UCSD-AML1 (cell line): ENCODE measurements at regions not wholly inside any gene's neighbourhood (a gene's known extent, or its start where the extent isn't known, plus 50 kb on each side); places are given as distances from the start of the nearest gene placed in this dataset.

ENCODE experiments used
- DNase-seq: peaks from one replicate; lab custom pipeline; 2025; ENCODE audit not compliant: unreplicated experiment; lab: John Stamatoyannopoulos, UW

- DNase-seq, result no peak
Measured at GRCh38 chr10:128776673-128777252, 650.5 kb upstream of the MKI67 start.

GRCh38 chr10:128777342-128777741 is 651.1 kb upstream of the MKI67 start:
- DNase-seq, result no peak

- DNase-seq, result no peak
Measured at GRCh38 chr10:128779416-128779815, 653.2 kb upstream of the MKI67 start.

- DNase-seq, result no peak
Measured at GRCh38 chr10:128780156-128780761, 654.0 kb upstream of the MKI67 start.

DNA sequence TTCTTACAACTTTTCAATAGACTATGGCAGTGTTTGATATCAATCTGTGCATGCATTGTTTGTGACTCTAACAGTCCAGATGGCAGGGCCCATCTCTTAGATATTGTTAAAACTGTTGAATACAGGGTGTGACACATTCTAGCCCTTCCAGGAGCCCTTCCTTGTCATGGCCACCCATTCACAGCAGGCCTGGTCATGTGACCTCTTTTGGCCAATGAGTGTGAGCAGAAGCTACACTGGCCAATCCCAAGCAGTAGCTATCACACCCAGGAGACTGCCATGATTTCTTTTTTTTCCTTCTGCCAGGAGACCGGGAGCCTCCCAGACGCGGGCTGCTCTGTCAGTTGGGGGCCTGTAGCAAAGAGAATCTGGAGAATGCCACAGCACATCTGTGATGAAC is 655.4 kb upstream of the MKI67 start:
- DNase-seq, result no peak

DNA sequence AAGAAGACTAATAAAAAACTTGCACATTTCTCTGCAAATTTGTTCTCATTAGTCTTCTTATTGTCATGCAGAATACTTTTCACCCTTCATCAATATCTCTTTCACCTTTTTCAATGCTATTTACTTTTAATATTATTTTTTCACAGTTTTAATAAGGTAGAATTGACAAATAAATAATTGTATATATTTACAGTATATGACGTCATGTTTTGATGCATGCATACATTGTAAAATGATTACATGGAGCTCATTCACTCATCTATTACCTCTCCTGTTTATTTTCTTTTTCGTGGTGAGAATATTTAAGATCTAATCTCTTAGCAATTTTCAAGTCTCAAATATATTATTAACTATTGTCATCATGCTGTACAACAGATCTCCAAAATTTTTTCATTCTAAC is 658.2 kb upstream of the MKI67 start:
- DNase-seq, result no peak

GRCh38 chr10:128792426-128793140 is 666.4 kb upstream of the MKI67 start:
- no peak for DNase-seq

- DNase-seq, result no peak
Measured at GRCh38 chr10:128793726-128794655, 667.8 kb upstream of the MKI67 start.

GRCh38 chr10:128796396-128796912 is 670.2 kb upstream of the MKI67 start:
- DNase-seq, result no peak

- no peak for DNase-seq
Measured at GRCh38 chr10:128802062-128802461, 665.0 kb upstream of the MGMT start.

DNA sequence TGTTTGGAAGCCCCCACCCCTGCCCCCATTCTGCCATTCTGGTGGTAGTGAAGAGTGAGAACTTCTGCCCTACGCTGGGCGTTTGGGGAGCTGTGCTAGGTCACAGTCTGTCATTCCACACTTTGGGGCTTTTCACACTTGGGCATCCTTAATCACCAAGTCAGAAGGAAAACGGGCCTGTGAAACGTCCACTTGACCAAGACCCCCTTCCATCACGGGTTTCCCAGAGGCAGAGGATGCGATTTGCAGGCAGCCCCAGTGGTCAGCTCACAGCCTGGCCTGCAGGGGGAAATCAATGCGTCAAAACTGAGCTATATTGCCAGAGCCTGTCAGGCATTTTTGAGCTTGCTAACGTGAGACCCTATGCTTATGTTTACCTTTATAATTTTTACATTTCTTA is 663.3 kb upstream of the MGMT start:
- no peak for DNase-seq

GRCh38 chr10:128804411-128804810 is 662.6 kb upstream of the MGMT start:
- DNase-seq, result no peak

- DNase-seq, result no peak
Measured at GRCh38 chr10:128808921-128809440, 658.1 kb upstream of the MGMT start.

DNA sequence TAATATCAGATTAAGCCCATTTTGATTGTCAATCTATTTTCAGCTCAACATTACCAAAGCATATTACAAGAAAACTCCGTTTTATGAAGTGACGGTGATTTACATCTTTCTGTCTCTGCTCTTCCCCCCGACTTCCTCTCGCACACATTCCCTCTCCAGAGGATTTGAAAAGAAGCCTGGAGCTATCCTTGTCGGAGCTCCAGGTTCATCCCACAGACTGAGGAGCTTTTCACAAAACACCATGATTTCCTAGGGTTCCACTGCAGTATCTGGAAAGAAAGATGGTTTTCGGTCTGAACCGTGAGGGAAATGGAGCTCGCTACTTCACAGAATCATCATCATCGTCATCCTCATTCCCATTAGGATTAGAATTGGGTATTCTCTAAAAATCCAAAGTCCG is 655.5 kb upstream of the MGMT start:
- DNase-seq, result no peak

GRCh38 chr10:128812000-128812399 is 655.0 kb upstream of the MGMT start:
- DNase-seq, result no peak

GRCh38 chr10:128813574-128813973 is 653.5 kb upstream of the MGMT start:
- no peak for DNase-seq

GRCh38 chr10:128814024-128814423 is 653.0 kb upstream of the MGMT start:
- no peak for DNase-seq

- no peak for DNase-seq
Measured at GRCh38 chr10:128814782-128815181, 652.3 kb upstream of the MGMT start.

DNA sequence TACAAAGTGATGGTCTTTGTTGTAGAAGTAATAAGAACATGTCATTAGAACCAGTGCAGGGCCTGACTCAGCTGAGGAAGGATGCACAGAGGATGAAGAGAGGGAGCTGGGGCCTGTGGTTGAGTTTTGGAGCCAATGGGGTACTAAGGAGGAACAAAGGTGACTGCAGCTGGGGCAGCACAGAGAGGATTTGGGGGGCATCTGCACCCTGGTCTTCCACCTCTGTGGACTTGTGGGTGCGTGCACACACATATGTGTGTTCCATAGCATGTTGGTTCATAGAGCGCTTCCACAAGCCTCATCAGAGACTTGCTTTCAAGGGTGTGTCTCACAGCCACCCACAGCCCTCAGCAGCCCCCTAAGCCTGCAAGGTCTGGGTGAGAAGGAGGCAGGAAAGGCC is 650.3 kb upstream of the MGMT start:
- DNase-seq, result no peak

DNA sequence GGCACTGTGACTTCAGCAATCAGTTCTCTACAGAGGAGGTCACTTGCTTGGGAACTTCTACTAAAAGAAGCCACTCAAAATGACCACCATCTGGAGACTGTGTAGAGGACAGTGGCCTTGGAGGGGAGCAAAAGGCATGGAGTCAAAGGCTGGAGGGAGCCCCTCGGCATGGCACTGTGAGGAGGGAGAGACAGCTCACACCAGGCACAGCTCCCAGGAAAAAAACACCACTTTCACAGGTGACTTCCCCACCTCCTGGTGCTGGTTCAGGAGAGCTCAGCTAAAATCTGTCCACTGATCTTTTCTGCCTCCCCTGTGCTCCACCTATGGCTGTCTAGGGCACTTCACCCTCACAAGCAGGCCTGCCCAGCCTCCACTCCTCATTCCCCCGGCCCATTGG is 649.4 kb upstream of the MGMT start:
- DNase-seq, result no peak

- DNase-seq, result no peak
Measured at GRCh38 chr10:128820663-128821062, 646.4 kb upstream of the MGMT start.
